ENCODE measurements at regions not wholly inside any gene's neighbourhood (a gene's known extent, or its start where the extent isn't known, plus 50 kb on each side); places are given as distances from the start of the nearest gene placed in this dataset.
"Not testable (repeated sequence)": the region's sequence is repeated elsewhere in the genome, so short reads cannot be mapped to it uniquely, and the experiment has no call there.

DNA sequence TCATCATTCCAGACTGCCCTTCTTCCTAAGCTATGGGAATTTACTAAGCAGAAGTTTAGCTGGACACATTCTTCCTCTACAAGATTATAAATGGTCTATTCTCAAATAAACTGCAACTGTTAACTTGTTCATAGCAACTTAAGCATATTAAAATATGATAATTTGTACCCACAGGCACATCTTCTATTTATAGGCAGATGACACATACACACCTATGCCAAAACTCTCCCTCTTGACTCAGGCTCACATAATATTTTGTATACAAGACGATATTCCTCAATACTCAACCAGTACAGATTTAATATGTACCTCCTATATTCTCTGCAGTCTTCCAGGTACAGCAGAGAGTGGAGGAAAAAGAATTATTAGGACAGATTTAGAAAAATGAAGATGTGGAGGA is 232.7 kb upstream of the KIAA1217 start:
- no peak for DNase-seq

DNA sequence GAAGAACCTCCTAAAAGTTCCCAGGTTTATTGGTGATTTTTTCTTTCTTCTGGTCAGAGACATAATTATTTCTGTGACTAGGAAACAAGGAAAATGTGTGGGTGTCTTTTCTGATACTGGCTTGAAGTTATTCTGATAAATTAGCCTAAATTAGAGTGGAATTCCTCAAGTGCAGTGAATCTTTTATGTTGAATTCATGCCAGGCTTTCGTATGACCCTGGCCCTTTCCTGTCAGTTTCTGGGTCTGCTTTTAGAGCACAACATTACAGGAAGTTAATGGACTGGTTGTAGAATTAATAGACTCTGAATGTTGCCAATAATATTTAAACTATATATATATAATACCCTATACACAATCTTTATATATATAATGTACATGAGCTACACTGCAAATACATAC is 230.6 kb upstream of the KIAA1217 start:
- DNase-seq = no peak

DNA sequence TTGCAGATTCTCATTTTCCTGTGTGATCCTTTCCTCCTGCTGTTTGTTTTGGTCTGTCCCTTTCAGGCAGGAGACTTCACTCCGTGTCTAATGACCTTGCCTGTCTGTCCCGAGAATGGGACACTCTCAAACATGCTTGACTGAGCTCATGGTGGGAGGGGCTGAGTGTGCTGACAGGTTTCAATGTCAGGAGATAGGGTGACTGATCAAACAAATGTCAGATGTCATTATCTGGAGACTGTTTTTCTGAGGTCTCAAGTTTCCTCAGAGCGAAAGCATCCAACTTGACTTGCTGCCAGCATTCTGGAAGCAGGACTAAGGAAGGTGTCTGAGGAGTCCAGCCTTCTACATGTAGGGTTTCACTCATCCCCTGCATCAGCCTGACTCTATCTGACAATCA is 228.8 kb upstream of the KIAA1217 start:
- DNase-seq = no peak

DNA sequence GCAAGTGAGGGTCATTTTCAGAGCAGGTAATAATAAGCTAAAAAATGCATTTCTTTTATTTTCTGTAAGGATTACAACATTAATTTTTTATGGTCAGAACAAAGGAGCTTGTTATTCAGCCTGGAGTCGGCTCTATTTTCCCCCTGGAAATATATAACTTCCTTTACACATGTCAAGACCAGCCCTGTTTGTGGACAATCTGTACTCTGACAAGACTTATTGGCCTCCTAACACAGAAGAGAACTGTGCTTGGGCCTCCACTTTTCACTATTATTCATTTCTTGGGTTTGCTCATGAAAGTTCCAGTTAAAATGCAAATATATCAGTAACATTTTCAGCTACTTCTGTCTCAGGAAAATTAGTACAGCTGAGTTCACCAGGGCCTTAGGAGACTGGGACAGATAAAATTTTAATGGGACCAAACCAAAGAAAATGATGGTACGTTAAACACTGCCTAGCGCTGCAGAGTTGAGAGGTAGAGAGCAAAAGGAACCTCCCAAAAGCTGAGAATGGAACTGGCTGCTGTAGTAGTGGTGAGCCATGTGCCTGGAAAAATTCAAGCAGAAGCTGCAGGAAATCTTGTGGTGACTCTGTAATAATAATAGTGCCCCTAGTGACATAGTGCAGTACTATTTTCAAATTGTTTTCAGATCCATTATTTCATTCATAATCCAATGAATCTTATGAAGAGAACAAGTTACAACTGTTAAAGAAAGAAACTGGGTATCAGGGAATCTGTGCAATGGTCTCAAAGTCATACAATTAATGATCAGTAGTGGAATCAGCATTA is 227.2 kb upstream of the KIAA1217 start:
- no peak for DNase-seq

DNA sequence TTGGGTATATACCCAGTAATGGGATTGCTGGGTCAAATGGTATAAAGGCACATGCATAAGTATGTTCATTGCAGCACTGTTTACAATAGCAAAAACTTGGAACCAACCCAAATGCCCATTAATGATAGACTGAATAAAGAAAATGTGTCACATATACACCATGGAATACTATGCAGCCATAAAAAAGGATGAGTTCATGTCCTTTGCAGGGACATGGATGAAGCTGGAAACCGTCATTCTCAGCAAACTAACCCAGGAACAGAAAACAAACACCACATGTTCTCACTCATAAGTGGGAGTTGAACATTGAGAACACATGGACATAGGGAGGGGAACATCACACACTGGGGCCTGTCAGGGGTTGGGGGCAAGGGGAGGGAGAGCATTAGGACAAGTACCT is 224.5 kb upstream of the KIAA1217 start:
- DNase-seq = not testable (repeated sequence)

DNA sequence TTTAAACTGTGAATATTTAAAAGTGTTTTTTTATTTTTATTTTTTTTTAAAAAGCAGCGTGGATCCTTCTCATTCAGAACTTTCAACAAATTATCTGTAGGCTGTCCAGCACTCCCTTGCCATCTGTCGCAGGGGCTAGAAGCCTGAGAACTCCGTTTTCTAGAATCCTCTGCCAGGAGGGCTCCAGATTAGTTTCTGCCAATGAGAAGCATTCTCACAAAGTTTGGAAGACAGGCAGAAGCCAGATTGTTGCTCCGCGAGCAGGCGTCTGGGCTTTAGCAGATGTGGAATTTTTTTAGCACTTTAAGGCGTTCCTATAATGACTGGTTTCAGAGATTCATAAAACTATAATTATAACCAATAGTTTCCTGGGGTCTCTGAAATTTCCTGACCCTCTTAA is 220.9 kb upstream of the KIAA1217 start:
- DNase-seq = no peak

DNA sequence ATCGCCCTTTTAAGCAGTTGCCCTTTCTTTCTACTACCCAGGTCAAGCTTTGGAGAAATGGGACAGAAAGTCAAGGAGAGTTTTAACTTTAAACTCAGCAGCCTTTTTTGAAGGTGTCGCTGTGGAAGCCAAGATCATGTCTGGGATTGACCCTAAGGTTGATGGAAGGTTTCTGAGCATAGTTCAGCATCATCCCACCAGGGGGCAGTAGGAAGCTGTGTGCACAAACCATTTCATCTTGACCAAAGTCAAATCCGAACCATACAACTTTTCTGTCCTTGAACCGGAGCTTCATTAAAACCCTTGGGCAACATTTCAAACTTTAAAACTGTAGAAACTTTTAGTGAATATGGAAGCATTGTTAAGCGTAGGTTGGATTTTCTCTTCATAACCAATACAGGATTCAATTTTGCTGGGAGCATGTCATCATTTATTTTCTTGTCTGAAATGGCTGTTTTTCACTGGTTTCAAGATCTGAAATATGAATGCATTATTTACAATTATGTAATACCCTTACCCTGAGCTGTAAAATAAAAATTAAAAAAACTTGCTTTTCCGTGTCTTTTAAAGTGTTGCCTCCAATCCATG is 214.4 kb upstream of the KIAA1217 start:
- DNase-seq = peak; percentile 59

DNA sequence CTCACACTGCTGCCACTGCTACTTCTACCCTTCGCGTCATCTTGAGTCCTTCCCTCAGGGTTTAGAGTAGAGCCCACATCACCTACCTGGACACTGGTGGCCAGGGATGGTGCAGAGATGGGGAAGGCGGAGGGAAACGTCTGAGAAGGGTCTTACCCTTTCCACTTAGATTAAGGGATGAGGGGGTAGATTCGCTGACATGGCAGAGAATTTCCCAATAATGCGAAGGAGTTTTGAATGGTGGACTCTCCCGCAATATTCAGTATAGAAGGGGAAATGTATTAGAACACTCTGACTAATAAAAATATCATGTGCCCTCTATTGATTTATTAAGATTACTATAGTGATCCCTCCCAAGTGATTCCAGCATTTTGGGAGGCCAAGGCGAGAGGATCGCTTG is 209.5 kb upstream of the KIAA1217 start:
- no peak for DNase-seq

DNA sequence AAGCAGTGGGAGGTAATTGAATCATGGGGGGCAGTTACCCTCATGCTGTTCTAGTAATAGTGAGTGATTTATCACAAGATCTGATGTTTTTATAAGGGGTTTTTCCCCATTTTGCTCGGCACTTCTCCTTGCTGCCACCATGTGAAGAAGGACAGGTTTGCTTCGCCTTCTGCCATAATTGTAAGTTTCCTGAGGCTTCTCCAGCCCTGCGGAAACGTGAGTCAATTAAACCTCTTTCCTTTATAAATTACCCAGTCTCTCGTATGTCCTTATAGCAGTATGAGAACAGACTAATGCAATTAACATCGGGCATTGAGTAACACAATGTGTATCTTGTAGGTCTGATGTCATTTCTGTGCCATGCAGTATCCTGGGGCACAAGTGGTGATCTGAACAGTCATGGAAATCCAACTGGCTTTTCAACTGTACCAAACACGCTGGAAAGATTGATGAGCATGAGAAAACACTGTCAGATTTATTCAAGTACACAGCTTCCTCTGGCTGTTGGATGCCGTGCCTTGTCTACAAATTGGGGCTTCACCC is 208.6 kb upstream of the KIAA1217 start:
- DNase-seq = no peak

DNA sequence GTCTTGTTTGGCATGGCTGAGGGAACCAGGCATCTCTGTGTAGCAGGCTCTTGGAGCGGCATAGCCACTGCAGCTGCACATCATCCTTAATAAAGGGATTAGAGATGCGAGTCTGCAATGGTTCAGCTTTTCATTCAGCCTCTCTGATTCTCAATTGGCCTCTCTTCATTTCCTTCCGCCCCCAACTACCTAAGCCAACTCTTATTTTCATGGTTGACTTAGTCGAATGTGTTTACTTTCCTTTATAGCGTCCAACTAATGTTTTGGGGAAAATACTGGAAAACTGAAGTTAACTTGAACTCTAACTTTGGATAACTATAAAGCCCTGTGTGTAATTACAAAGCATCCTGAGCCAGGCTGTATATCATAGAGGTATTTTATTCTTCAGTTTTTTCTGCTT is 202.2 kb upstream of the KIAA1217 start:
- DNase-seq = no peak

DNA sequence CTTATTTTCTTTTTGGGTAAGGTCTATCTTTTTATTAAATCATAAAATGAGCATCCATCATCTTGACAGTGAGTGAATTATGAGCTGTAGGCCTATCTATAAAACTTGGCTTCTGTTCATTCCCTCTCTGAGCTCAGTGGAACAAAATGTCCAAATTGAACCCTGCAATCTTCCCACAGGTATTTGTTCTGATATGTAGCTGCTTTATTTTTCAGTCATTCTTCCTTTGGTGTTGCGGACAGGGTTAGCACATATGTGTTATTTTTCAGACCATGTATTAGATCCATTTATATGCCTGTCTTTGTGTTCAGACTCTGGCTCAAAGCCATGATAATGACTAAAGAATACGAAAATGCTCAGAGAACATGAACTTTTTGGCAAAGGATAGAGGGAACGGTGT is 201.6 kb upstream of the KIAA1217 start:
- DNase-seq = no peak

DNA sequence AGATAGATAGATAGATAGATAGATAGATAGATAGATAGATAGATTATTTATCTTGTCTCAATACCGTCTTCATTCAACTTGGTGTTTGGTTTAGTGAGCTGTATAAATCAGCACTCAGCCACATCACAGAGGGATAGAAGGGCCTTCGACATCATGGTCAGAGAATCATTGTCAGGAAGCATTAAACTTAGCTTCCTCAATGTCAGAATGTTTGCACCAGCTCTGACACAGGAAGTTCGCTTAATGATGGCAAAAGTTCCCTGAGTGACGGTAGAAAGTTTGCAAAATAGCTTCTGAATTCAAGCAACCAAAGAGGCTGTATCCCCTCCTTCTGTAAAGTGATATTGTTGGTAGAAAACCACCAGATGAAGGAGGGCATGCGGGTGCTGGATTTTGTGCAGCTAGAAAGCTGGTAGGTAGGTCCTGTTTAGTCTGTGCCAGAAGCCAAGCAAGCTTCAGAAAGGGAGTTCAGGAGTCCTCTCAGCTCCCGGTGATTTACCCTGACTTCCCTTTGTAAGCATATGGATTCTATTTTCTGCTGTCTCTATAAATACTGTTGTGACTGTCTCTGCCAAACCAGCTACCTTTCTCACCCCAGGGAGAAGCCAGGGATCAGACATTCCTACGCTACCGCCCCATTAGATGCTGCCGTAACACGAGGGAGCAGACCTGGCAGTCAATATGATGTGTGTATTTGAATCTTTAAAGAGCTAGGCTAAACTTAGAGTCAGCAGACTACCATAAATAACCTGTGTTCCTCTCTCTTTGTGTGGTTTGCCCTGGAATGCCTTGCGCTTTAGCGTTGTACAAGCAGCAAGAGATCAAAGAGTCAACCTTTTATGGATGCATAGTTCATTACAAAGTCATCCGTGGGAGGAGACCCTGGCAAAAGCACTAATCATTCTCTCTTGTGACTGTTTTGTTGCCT is 200.5 kb upstream of the KIAA1217 start:
- peak; percentile 40 for DNase-seq

DNA sequence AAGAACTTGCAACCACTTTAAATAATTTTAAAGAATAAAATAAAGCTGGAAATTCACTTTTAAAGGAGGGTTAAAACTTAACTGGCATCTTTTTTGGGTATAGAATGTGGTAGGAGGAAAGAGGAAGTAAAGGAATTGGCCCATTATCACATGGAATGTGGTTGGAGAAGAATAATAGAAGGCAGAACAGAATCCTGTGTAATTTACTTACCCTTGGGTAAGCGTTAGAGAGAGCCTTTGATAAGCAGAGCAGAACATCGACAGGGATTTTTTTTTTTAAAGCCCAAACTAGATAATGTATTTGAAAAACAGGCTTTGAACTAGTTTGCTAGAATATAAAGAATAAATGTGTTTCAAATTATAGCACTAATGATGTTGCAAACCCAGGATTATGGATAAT is 199.8 kb upstream of the KIAA1217 start:
- DNase-seq = no peak

DNA sequence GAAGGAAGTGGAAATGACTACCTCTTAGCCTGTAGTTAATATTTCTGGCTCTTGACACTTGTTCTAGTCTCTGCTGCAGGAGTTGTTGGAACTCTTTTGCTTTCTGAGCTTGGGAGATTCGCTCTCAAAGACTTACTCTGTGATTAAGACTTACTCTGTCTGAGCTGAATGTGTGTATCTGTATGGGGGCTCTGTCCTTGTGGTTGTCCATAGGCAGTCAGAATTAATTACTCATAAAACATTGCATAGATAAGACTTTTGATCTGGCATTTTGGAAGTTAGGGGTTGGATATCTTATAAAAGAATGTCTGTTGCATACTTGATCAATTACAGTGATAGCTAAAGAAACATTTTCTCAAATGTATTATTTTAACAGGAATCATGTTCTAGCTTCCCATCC is 199.2 kb upstream of the KIAA1217 start:
- no peak for DNase-seq

DNA sequence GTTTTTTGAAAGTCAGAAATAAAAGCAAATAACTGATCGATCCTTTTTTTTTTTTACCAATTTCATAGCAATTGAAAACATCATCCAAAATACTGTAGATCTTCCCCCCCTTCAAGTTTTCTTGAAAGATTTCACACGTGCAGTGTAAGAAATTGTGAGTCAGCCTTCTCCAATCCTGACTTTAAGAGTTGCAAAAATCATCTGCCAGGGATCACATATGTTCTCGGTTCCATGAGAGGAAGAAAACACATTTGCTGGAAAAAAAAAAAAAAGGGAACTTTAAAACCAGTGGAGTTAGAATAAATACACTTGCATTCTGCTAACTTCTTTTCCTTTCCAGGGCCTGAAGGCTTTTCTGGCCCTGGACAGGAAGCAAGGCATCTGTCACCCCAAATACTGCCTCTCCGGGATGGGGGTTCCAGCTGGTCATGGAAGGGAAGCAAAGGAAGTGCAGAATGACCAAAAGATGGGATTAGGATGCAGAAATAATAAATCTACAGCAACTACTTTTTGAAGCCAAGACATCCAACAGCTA is 198.4 kb upstream of the KIAA1217 start:
- no peak for DNase-seq

DNA sequence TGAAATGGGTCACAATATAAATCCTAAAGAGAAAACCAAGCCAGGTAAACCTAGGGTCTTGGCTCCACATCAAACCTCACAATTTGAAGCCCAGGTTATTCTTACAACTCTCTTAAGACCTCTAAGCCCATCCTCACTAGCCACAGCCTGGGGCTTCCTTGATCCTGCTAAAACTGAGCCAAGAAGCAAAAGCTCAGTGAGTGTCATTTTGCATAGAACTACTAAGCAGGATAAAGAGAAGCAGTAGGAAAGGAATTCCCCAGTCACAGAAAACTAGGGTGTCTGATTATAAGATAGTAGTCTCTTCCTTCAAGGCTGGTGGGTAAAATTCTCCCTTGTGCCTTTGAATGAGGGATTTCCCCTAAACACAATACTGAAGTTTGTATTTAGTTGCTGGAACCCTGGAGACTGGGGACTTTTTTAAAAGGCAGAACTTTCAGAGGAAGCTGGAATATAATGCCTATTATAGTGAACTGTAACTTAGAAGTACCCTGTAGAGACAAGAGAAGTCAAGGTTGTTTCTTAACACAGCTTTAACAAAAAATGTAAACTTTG is 196.6 kb upstream of the KIAA1217 start:
- no peak for DNase-seq

DNA sequence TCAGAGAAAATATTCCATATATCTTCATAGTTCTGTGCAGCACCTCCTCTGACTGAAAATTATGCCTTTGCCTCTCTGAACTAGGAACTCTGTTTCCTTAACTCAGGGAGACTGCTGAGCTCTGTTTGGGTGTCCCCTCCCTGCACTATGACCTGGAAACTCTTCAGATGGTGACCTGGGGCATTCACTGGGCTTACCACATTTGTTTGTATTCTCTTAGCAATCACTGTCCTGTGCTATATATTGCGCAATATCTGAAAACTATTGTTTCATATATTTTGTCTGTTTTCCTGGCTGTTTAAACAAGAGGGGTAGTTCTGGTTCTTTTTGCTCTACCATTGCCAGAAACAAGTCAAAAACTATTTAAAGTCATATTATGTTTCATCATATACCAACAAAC is 181.8 kb upstream of the KIAA1217 start:
- no peak for DNase-seq

DNA sequence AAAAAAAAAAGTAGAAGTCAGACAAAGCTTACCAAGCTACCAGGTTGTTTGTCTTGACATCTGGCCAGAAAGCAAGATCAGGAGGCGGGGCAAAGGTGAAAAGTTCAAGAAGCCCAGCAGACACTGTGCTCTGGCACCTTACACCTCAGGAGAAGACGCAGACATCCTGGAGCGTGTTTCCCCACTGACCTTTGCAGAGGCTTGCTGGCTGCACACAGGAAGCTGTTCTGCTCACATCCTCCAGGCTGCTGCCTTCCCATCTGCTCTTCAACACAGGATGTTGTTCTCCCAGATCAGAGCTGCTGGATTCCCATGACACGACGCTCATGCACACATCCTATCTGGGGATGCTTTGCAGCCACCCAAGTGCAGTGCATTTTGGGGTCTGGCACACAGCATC is 174.4 kb upstream of the KIAA1217 start:
- DNase-seq = no peak

DNA sequence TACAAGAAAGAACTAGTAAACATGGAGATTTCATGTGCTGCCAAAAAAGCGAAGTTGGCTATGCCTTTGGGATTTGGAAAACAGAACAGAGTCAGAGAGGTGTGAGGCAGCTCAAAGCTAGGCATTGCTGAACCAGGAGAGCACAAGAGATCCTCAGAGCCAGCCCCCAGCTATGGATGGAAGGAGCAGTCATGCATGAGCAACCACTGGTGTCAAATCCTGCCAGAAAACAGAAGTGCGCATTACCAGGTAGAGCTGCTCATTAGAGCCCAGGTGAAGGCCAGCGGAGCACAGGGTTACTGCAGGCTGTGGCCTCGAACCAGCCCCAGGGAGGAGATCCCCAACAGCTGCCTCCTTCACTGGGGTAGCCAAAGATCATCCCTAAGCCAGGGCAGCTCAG is 173.2 kb upstream of the KIAA1217 start:
- DNase-seq = no peak

DNA sequence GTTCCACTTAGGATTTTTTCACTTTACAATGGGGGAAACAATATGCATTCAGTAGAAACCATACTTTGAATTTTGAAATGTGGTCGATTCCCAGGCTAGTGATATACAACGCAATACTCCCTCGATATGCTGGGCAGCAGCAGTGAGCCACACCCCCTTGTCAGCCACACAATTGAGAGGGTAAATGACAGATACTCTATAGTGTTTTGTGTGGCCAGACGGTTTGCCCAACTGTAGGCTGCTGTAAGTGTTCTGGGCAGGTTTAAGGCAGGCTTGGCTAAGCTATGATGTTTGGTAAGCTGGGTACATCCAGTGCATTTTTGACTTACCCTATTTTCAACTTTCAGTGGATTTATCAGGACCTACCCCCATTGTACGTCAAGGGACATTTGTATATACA is 169.6 kb upstream of the KIAA1217 start:
- DNase-seq = no peak

DNA sequence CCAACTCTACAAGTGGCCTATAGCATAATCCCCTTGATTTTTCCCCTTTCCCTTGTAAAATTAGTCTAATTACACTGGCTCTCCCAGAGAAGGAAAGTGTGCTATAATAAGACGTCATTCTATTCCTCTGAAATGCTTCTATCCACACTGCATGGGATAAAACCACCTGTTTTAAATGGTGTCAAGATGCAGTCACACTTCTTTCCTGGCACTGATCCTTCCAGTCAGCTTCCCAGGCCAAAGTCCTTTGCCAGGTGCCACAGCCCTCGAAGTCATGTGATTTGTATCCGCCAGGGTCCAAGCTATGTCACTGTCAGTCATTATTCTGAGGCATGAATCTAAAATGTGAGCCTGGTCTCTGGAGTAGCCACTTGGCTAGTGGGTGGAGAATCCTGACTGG is 169.0 kb upstream of the KIAA1217 start:
- DNase-seq = no peak

DNA sequence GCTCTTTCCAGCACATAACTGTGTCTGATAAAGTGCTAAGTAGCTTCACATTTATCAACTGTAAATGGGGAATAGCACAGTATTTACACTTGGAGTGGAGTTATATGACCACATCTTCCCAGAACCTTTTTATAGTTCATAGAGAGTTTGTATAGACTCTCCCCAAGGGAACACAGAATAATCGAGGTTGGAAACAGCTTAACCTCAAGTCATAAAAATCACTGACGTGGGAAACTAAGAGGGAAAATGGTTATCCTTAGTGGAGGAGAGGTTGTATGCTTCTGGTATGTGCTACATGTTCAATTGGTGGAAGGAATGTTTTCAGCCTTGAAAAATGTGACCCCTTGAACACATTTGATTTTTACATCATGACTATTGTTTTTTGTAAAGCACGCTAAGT is 167.9 kb upstream of the KIAA1217 start:
- DNase-seq = no peak

DNA sequence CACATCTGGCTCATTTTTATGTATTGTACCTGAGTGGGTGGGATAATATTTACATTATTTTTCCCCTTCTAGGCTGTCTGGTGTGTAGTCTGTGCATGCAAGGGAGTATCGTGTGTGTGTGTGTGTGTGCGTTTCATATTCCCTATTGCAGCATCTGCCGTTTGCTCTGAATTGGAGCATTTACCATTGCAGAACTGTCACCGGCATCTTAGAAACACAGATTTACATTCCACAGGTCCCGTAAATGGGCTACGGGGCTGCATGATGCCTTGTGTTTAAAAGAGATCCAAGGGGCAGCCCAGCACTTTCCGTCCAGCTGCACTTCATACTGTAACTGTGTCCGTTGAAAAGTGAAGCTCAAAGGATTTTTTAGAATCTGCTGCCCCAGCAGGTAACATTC is 167.1 kb upstream of the KIAA1217 start:
- no peak for DNase-seq
